GM12878 (cell line): ENCODE measurements at regions not wholly inside any gene's neighbourhood (a gene's known extent, or its start where the extent isn't known, plus 50 kb on each side); places are given as distances from the start of the nearest gene placed in this dataset.

ENCODE experiments used
- BRCA1 ChIP-seq: IDR thresholded peaks from 2 replicates; pipeline ENCODE4 v1.6.1; 2011; ENCODE audit warnings: low read depth, low read length, improper control_type of control experiment
- EGR1 ChIP-seq, 2 experiments: IDR thresholded peaks; 1 replicate in 1 of 2; 2 replicates in 1 of 2; pipeline ENCODE4 v1.6.1; 2011 to 2012; ENCODE audit warnings: low read depth in 2 of 2, low read length in 2 of 2, borderline replicate concordance in 1 of 2, mild to moderate bottlenecking in 1 of 2, moderate library complexity in 1 of 2
- RFX5 ChIP-seq: IDR thresholded peaks from 2 replicates; pipeline ENCODE4 v1.6.1; 2011; ENCODE audit warnings: low read depth, low read length, improper control_type of control experiment
- TF ChIP-seq, protein P1 (sequence below): fragments of 450-650 bp; IDR thresholded peaks from 2 replicates; pipeline ENCODE4 v1.6.1; 2016; ENCODE audit warnings: mild to moderate bottlenecking

DNA sequence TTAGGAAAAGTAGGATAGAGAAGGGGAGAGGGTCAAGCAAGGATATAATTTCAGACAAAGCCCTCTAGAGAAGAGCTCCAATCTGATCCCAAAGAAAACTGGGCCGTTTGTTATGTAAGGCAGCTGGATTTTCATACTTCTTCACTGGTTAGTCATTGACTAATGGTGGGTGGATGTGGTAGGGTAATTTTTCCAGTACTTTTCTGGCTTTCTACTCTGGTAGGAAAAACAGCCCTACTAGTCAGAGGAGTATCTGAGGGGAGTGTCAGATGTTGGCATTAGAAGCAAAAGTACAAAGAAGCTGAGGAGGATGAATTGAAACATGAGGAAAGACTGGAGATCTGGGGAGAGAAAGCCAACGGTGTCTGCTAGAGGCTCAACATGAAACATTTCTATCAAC is 145.3 kb downstream of the TNFSF18 start:
- TF ChIP-seq BRCA1 (no peak), EGR1 (IDR thresholded peaks at IDR 0.05; ENCODE audit: borderline replicate concordance in 1 of 2, low read depth in 2 of 2, low read length in 2 of 2) (no peak), RFX5 (no peak)
- TF ChIP-seq, protein P1, sequence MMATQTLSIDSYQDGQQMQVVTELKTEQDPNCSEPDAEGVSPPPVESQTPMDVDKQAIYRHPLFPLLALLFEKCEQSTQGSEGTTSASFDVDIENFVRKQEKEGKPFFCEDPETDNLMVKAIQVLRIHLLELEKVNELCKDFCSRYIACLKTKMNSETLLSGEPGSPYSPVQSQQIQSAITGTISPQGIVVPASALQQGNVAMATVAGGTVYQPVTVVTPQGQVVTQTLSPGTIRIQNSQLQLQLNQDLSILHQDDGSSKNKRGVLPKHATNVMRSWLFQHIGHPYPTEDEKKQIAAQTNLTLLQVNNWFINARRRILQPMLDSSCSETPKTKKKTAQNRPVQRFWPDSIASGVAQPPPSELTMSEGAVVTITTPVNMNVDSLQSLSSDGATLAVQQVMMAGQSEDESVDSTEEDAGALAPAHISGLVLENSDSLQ = no peak
